ENCODE measurements at regions not wholly inside any gene's neighbourhood (a gene's known extent, or its start where the extent isn't known, plus 50 kb on each side); places are given as distances from the start of the nearest gene placed in this dataset.
A peak's percentile ranks its signal among the peaks of the same experiment; 100 is the strongest.

- Histone ChIP-seq H3K4me3 (ENCODE audit: insufficient read depth, low read depth, low read length) (no peak overlapping the region), H3K36me3 (replicated peaks; ENCODE audit: control insufficient read depth, insufficient read depth, low read length) (no peaks in the 10 kb centered on the region), H3K27me3 (ENCODE audit: control insufficient read depth, insufficient read depth, low read length) (no peaks in the 10 kb centered on the region)
- peak; percentile 18 for DNase-seq
These were observed 75.6 kb upstream of the BCL11B start for GRCh38 chr14:99347561-99347960.

GRCh38 chr14:99346470-99347080 is 74.6 kb upstream of the BCL11B start:
- no peak overlapping the region for H3K4me3 ChIP-seq (ENCODE audit: insufficient read depth, low read depth, low read length)
- H3K36me3 ChIP-seq (replicated peaks; ENCODE audit: control insufficient read depth, insufficient read depth, low read length), result no peaks in the 10 kb centered on the region
- peak; percentile 34 for DNase-seq
- no peaks in the 10 kb centered on the region for H3K27me3 ChIP-seq (ENCODE audit: control insufficient read depth, insufficient read depth, low read length)

DNA sequence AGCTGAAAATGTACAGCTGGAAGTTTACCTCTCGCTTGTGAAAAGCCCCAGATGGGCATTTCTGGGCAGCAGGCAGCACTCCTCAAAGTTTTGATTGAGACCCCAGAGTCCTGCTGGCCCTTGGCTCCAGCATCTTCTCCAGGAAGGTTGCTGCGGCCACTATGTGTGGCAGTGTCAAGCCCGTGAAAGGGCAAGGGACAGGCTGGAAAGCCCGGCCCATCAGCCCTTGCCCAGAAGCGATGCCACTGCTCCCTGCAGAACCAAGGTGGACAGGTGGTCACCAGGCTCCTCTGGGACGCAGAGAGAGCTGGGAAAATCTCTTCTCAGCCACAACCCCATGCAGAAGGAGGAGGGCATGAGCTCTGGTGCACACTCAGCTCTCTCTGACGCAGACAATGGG is 73.5 kb upstream of the BCL11B start:
- Histone ChIP-seq H3K36me3 (replicated peaks; ENCODE audit: control insufficient read depth, insufficient read depth, low read length) (no peaks in the 10 kb centered on the region), H3K27me3 (ENCODE audit: control insufficient read depth, insufficient read depth, low read length) (no peaks in the 10 kb centered on the region), H3K4me3 (ENCODE audit: insufficient read depth, low read depth, low read length) (no peak overlapping the region)
- no peak for DNase-seq

- Histone ChIP-seq H3K4me3 (ENCODE audit: insufficient read depth, low read depth, low read length) (no peak overlapping the region), H3K27me3 (ENCODE audit: control insufficient read depth, insufficient read depth, low read length) (no peaks in the 10 kb centered on the region), H3K36me3 (replicated peaks; ENCODE audit: control insufficient read depth, insufficient read depth, low read length) (no peaks in the 10 kb centered on the region)
- DNase-seq, result no peak
These were observed 72.2 kb upstream of the BCL11B start for GRCh38 chr14:99344051-99344758.

- Histone ChIP-seq H3K4me3 (ENCODE audit: insufficient read depth, low read depth, low read length) (no peak overlapping the region), H3K36me3 (replicated peaks; ENCODE audit: control insufficient read depth, insufficient read depth, low read length) (no peaks in the 10 kb centered on the region), H3K27me3 (ENCODE audit: control insufficient read depth, insufficient read depth, low read length) (no peaks in the 10 kb centered on the region)
- DNase-seq, result no peak
These were observed 70.9 kb upstream of the BCL11B start for GRCh38 chr14:99342906-99343305.

DNA sequence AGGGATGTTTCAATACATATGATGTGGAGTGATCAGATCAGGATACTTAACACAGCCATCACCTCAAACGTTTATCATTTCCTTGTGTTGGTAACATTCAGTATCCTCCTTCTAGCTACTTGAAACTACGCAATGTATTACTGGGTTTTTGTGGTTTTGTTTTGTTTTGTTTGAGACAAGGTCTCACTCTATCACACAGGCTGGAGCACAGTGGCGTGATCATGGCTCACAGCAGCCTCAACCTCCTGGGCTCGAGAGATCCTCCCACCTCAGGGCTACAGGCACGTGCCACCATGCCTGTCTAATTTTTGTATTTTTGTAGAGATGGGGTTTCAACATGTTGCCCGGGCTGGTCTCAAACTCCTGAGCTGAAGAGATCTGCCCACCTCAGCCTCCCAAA is 70.2 kb upstream of the BCL11B start:
- H3K36me3 ChIP-seq (replicated peaks; ENCODE audit: control insufficient read depth, insufficient read depth, low read length), result no peaks in the 10 kb centered on the region
- no peak overlapping the region for H3K4me3 ChIP-seq (ENCODE audit: insufficient read depth, low read depth, low read length)
- DNase-seq, result no peak
- H3K27me3 ChIP-seq (ENCODE audit: control insufficient read depth, insufficient read depth, low read length), result no peaks in the 10 kb centered on the region

DNA sequence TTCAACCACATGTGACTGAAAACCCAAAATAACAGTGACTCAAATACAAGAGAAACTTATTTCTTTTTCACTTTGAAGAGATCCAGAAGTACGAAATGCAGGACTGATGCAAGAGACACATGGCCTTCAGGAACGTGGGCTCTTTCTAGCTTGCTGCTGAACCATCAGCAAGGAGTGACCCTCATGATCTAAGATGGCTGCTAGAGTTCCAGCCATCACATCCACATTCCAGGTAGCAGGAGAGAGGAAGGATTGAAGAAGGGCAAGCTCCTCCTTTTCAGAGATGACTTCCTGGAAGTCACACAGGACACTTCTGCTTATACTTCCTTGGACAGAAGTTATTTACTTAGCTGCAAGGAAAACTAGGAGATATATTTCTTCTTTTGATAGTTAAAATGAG is 67.6 kb upstream of the BCL11B start:
- DNase-seq, result no peak
- no peaks in the 10 kb centered on the region for H3K27me3 ChIP-seq (ENCODE audit: control insufficient read depth, insufficient read depth, low read length)

DNA sequence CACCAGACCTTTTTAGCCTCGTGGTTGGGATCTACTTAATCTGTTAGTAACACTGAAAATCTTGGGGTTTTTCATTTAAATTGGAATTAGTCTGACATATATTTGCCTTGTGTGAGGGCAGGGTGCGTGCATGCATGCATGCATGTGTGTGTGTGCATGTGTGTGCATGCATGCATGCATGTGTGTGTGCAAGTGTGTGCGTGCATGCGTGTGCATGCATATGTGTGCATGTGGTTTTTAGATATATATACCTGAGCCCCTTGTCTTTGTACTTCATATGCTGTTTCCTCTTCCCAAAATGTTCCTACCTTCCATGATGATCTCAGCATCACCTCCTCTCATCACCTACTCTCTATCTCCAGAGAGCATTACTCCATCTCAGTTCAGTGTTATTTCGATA is 66.3 kb upstream of the BCL11B start:
- no peaks in the 10 kb centered on the region for H3K36me3 ChIP-seq (replicated peaks; ENCODE audit: control insufficient read depth, insufficient read depth, low read length)
- DNase-seq, result no peak
- H3K4me3 ChIP-seq (ENCODE audit: insufficient read depth, low read depth, low read length), result no peak overlapping the region
- H3K27me3 ChIP-seq (ENCODE audit: control insufficient read depth, insufficient read depth, low read length), result no peaks in the 10 kb centered on the region

More for the DNA sequence above, 67.6 kb upstream of the BCL11B start:
- Histone ChIP-seq H3K4me3 (ENCODE audit: insufficient read depth, low read depth, low read length) (no peak overlapping the region), H3K36me3 (replicated peaks; ENCODE audit: control insufficient read depth, insufficient read depth, low read length) (no peaks in the 10 kb centered on the region)

- Histone ChIP-seq H3K27me3 (ENCODE audit: control insufficient read depth, insufficient read depth, low read length) (no peaks in the 10 kb centered on the region), H3K36me3 (replicated peaks; ENCODE audit: control insufficient read depth, insufficient read depth, low read length) (no peaks in the 10 kb centered on the region), H3K4me3 (ENCODE audit: insufficient read depth, low read depth, low read length) (no peak overlapping the region)
- no peak for DNase-seq
These were observed 62.0 kb upstream of the BCL11B start for GRCh38 chr14:99333841-99334635.

DNA sequence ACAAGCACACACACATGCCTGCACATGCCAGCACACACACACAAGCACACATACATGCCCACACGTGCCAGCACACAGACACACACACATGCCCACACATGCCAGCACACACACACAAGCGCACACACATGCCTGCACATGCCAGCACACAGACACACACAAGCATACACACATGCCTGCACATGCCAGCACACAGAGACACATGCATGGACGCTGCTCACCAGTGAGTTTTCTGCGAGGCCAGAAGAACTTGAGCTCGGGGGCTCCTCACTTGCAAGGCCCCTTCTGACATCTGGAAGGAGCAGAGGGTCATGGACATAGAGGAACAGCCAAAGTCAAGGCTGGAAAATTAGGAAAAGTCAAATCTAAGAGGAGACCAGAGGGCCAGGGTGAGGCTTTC is 61.2 kb upstream of the BCL11B start:
- no peak for DNase-seq
- Histone ChIP-seq H3K27me3 (ENCODE audit: control insufficient read depth, insufficient read depth, low read length) (no peaks in the 10 kb centered on the region), H3K36me3 (replicated peaks; ENCODE audit: control insufficient read depth, insufficient read depth, low read length) (no peaks in the 10 kb centered on the region), H3K4me3 (ENCODE audit: insufficient read depth, low read depth, low read length) (no peak overlapping the region)

GRCh38 chr14:99331811-99332210 is 59.8 kb upstream of the BCL11B start:
- Histone ChIP-seq H3K4me3 (ENCODE audit: insufficient read depth, low read depth, low read length) (no peak overlapping the region), H3K36me3 (replicated peaks; ENCODE audit: control insufficient read depth, insufficient read depth, low read length) (no peaks in the 10 kb centered on the region), H3K27me3 (ENCODE audit: control insufficient read depth, insufficient read depth, low read length) (no peaks in the 10 kb centered on the region)
- no peak for DNase-seq

DNA sequence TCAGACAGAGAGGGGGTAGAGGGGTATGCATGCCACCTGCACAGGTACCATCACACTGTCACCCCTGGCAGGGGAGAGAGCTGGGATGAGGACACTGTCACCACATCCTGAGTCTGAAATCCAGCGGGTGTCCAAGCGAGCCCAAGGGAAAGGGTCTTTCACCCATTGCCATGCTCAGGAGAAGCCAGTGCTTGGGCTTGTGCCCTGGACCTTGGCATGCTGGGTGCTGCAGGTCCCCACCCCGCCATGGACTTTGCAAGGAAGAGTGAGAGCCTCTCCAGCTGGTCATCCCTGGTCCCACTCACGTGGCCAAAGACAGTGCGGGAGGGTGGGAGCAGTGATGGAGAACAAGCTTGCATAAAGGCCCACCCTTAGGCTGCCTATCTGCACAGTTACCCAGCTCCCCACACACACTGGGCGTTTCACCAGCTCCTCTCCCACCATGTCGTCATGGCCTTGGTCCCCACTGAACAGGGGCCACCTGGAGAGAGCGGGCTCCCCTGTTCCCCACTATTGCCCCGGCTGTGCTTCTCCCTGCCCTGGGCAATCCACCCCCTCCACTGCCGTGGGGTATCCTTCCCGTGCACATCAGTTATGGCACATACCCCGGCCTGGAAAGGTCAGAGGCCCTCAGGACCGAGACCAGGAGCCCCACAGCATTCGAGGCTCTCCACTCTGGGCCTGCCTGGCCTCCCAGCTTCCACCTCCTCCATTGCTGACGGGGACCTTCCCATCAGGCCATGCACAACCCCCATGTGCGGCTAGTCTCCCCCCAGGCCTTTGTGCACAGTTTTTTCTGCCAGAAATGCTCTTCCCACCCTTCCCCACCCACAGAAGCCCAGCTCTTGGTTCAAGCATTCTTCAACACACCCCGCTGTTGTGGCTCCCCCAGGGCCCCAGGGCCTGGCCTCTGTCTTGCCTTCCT is 58.6 kb upstream of the BCL11B start:
- H3K27me3 ChIP-seq (ENCODE audit: control insufficient read depth, insufficient read depth, low read length), result no peaks in the 10 kb centered on the region
- H3K4me3 ChIP-seq (ENCODE audit: insufficient read depth, low read depth, low read length), result no peak overlapping the region
- DNase-seq, result peak; percentile 28
- H3K36me3 ChIP-seq (replicated peaks; ENCODE audit: control insufficient read depth, insufficient read depth, low read length), result no peaks in the 10 kb centered on the region

DNA sequence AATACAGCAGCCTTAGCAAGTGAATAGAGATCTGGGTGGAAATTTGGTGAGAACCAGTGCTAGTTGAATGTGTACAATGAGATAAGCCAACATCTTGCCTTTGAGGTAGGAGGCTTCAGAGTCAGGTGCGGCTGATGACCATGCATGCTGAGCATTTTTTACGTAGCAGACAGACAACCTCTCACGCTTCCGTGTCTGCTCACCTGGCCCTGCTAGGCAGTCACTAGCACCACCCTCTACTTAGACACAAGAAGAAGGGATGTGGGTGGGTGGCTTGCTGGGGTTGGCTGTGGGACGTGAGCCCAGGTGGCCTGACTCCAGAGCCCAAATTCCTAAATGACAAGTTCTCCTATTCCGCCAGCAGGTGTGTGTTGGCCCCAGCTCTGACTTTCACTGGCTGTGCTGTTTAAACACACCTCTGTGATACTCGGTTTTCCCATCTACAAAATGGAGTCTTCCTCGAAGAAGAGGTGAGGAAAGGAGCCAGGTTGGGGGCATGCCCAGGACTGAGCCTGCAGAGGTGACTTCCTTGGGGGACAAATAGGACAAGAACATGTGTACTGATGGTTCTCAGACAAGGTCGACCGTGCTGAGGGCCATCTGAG is 57.8 kb upstream of the BCL11B start:
- peak; percentile 10 for DNase-seq
- no peaks in the 10 kb centered on the region for H3K36me3 ChIP-seq (replicated peaks; ENCODE audit: control insufficient read depth, insufficient read depth, low read length)
- no peak overlapping the region for H3K4me3 ChIP-seq (ENCODE audit: insufficient read depth, low read depth, low read length)
- no peaks in the 10 kb centered on the region for H3K27me3 ChIP-seq (ENCODE audit: control insufficient read depth, insufficient read depth, low read length)

Measured in H7 (cell line).